ENCODE measurements at regions not wholly inside any gene's neighbourhood (a gene's known extent, or its start where the extent isn't known, plus 50 kb on each side); places are given as distances from the start of the nearest gene placed in this dataset.

DNA sequence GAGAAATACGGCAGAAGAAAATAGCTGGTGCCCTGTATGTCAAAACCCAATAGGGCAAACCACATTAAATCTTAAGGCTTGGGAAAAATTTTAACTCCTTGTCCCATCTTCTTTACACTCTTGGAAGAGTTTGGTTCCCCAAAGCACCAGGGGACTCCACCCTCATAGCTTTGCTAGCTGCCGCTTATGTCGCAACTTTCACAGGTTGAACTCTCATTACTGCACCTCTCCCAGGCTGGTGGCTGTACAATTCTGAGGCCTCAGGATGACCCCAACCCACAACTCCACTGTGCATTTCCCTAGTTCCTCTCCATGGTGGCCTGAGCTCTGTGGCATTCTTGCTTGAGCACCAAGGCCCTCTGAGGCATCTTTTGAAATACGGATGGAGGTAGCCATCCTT lies 1478.8 kb downstream of the FAM133A start (continued):
- TF ChIP-seq, protein P1, sequence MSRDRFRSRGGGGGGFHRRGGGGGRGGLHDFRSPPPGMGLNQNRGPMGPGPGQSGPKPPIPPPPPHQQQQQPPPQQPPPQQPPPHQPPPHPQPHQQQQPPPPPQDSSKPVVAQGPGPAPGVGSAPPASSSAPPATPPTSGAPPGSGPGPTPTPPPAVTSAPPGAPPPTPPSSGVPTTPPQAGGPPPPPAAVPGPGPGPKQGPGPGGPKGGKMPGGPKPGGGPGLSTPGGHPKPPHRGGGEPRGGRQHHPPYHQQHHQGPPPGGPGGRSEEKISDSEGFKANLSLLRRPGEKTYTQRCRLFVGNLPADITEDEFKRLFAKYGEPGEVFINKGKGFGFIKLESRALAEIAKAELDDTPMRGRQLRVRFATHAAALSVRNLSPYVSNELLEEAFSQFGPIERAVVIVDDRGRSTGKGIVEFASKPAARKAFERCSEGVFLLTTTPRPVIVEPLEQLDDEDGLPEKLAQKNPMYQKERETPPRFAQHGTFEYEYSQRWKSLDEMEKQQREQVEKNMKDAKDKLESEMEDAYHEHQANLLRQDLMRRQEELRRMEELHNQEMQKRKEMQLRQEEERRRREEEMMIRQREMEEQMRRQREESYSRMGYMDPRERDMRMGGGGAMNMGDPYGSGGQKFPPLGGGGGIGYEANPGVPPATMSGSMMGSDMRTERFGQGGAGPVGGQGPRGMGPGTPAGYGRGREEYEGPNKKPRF (IDR thresholded peaks at IDR 0.05; ENCODE audit: low read depth, low read length) = no peak
- TF ChIP-seq EGR1 (conservative IDR thresholded peaks at IDR 0.05) (no peak), PTRF (tag; IDR thresholded peaks at IDR 0.05) (no peak), HDAC3 (IDR thresholded peaks at IDR 0.05; ENCODE audit: borderline replicate concordance, partially characterized antibody) (no peak), SIN3A (IDR thresholded peaks at IDR 0.05; ENCODE audit: borderline replicate concordance in 2 of 2, control insufficient read depth in 1 of 2, low read depth in 2 of 2, low read length in 2 of 2) (no peak), SMARCC2 (IDR thresholded peaks at IDR 0.05; ENCODE audit: low read depth) (no peak)
- TF ChIP-seq, protein P2, sequence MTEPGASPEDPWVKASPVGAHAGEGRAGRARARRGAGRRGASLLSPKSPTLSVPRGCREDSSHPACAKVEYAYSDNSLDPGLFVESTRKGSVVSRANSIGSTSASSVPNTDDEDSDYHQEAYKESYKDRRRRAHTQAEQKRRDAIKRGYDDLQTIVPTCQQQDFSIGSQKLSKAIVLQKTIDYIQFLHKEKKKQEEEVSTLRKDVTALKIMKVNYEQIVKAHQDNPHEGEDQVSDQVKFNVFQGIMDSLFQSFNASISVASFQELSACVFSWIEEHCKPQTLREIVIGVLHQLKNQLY (CRISPR knock-in tag; conservative IDR thresholded peaks at IDR 0.05) = no peak

- Histone ChIP-seq H3K27me3 (ENCODE audit: control insufficient read depth in 2 of 2, insufficient read depth in 2 of 2, low read length in 2 of 2) (no peaks in the 10 kb centered on the region), H3K4me1 (replicated peaks in 1 of 2; ENCODE audit: control insufficient read depth in 2 of 2, insufficient read depth in 2 of 2, low read length in 2 of 2) (no peaks in the 10 kb centered on the region), H3K4me3 (no peak overlapping the region), H4K20me1 (replicated peaks; ENCODE audit: control insufficient read depth, insufficient read depth, low read length) (no peaks in the 10 kb centered on the region), H3K27ac (ENCODE audit: extremely low read depth, low read depth, low read length) (no peak overlapping the region), H2AFZ (ENCODE audit: low read depth, low read length) (no peak overlapping the region), H3K4me2 (ENCODE audit: insufficient read depth, low read length) (no peak overlapping the region), H3K9ac (ENCODE audit: insufficient read depth in 1 of 2, low read depth in 2 of 2, low read length in 2 of 2) (no peak overlapping the region), H3K36me3 (ENCODE audit: control insufficient read depth, insufficient read depth, low read length) (no peaks in the 10 kb centered on the region), H3K9me1 (ENCODE audit: control insufficient read depth, insufficient read depth, low read length) (no peaks in the 10 kb centered on the region), H3K79me2 (ENCODE audit: control insufficient read depth, insufficient read depth, low read length) (no peaks in the 10 kb centered on the region), H3K9me3 (replicated peaks; ENCODE audit: control insufficient read depth, insufficient read depth, low read depth, low read length) (no peaks in the 10 kb centered on the region)
- POLR2A ChIA-PET = no interaction called here
- DNase-seq (ENCODE audit: extremely low read depth in 1 of 4, low spot score in 3 of 4) = no peak
- no peak for ATAC-seq
- intact Hi-C loops (cut with micrococcal nuclease) (no loop called here), in situ Hi-C loops (cut with MboI) (no loop called here)
- no peak for FAIRE-seq
- TF ChIP-seq ZFX (CRISPR knock-in tag; IDR thresholded peaks at IDR 0.05) = no peak
- TF ChIP-seq ZFP1 (CRISPR knock-in tag; IDR thresholded peaks at IDR 0.05) = no peak
- no peak for TF ChIP-seq NFIC (IDR thresholded peaks at IDR 0.05)
- TF ChIP-seq MEF2A (IDR thresholded peaks at IDR 0.05; ENCODE audit: control insufficient read depth, low read depth, low read length) = no peak
- TF ChIP-seq, protein P3, sequence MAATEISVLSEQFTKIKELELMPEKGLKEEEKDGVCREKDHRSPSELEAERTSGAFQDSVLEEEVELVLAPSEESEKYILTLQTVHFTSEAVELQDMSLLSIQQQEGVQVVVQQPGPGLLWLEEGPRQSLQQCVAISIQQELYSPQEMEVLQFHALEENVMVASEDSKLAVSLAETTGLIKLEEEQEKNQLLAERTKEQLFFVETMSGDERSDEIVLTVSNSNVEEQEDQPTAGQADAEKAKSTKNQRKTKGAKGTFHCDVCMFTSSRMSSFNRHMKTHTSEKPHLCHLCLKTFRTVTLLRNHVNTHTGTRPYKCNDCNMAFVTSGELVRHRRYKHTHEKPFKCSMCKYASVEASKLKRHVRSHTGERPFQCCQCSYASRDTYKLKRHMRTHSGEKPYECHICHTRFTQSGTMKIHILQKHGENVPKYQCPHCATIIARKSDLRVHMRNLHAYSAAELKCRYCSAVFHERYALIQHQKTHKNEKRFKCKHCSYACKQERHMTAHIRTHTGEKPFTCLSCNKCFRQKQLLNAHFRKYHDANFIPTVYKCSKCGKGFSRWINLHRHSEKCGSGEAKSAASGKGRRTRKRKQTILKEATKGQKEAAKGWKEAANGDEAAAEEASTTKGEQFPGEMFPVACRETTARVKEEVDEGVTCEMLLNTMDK (IDR thresholded peaks at IDR 0.05; ENCODE audit: borderline replicate concordance, insufficient read depth, low read depth, low read length, poor library complexity, severe bottlenecking) = no peak
- no TSS peak for BruUV-seq (replicated peaks)
- CTCF ChIA-PET (ENCODE audit: low intra/inter-chr PET ratio) = no interaction called here
Measured at GRCh38 chrX:95156566-95156965, 1482.6 kb downstream of the FAM133A start.
